NCI-H748 (cell line): ENCODE measurements at regions not wholly inside any gene's neighbourhood (a gene's known extent, or its start where the extent isn't known, plus 50 kb on each side); places are given as distances from the start of the nearest gene placed in this dataset.
"Not testable (repeated sequence)": the region's sequence is repeated elsewhere in the genome, so short reads cannot be mapped to it uniquely, and the experiment has no call there.

Experiments
- DNase-seq: peaks from one replicate; lab custom pipeline; 2025; ENCODE audit not compliant: unreplicated experiment; lab: John Stamatoyannopoulos, UW

DNA sequence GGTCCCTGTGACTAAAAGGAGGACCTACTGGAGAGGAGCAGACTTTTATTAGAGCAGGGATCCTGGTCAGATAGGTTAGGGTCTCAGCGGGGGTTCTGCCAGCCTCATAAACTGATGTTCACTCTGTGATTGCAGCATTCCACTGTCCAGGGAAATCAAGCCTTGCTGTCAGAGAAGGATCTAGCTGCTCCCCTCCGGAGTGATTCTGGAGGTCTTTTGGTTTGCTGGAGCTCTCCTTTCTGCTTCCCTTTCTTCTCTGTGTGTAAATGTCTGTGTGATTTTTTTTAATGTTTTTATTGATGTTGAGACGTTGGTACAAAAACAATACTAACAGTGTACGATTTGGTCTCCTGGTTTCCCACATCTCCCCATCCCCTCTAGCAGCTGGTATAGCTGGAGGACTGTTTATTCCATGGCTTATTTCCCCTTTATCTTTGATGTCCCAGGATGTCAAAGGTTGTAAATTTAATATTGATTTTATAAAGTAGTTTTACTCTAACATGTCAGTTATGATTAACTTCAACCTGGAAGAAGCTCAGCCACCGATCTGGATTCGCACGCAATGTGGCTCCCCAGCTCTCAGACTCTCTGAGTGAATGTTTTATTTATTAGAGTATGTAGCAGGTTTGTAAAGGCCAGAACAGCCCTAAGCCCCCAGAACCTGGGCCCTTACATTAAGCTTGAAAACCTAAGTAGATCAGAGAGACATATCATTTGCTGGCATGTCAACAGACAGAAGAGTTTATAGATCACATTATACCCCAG is 202.3 kb upstream of the G2E3 start:
- DNase-seq: no peak

DNA sequence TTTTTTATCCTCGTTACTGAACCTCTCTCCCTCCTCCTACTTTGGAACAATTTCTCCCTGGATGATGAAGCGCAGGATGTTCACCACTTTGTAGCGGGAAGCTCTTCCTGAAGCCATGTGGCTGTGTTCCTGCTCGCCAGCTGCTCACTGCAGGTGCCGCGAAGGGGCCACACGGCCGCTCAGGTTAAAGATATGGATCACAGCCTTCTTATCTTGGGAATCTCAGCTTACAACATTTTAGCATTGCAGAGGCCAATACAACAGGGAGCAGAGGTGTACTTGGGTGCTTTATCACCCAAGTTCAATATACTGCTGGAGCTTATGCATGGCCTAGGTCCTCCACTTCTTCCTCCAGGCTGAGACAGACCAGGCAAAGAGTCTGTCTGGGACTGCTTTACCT is 201.2 kb upstream of the G2E3 start:
- no peak for DNase-seq

DNA sequence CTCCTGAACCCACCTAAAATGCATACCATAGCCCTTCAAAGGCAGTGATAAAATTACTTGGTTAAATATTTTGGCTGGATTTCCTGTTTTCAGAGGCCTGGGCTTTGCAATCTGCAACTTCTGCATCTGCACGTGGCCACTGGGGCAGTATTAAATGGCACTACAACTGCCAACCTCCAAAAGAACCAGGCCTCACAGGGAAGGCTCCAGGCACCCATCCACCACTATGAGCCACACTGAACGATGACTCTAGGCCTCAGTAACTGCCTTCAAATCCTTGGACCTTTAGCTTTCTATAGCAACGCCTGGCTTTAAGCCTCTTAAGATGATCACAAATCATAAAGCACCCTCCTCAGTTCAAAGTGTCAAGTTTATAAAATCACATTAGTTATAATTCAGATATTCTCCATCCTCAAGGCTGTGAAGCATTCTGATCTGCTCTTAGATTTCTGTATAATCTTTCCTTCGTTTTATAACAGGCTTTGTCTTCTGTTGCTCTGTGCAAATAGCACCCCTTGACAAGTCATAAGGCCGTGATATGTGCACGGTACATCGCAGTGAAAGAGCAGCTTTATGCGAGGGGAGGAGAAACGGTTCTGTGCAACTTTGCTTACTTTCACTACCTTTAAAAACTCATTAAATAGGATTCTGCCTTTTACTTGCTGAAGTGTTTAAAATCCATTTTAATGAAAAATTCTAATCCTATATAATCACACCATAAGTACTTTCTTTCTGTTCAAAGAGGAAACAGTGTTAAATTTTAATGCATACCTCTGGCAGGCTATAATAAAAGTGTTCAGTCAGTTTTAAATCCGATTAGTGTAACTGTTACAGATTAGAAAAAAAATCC is 196.4 kb upstream of the G2E3 start:
- peak; percentile 62 for DNase-seq

DNA sequence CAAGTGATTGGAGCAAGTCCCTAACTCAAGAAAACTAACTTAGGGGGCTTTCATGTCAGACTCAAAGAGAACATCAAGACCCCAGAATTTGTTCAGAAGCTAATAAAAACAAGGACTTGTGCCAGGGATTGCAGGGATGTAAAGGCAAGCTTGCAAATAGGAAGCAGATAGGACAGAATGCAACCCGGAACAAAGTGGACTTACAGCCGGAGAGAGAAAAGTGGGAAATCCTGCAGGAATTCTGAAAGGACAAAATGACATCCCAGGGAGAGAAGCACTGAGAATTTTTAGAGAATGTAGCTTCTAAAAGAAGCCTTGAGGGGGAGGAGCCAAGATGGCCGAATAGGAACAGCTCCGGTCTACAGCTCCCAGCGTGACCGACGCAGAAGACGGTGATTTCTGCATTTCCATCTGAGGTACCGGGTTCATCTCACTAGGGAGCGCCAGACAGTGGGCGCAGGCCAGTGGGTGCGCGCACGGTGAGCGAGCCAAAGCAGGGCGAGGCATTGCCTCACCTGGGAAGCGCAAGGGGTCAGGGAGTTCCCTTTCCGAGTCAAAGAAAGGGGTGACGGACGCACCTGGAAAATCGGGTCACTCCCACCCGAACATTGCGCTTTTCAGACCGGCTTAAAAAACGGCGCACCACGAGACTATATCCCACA is 195.6 kb upstream of the G2E3 start:
- DNase-seq: not testable (repeated sequence)

DNA sequence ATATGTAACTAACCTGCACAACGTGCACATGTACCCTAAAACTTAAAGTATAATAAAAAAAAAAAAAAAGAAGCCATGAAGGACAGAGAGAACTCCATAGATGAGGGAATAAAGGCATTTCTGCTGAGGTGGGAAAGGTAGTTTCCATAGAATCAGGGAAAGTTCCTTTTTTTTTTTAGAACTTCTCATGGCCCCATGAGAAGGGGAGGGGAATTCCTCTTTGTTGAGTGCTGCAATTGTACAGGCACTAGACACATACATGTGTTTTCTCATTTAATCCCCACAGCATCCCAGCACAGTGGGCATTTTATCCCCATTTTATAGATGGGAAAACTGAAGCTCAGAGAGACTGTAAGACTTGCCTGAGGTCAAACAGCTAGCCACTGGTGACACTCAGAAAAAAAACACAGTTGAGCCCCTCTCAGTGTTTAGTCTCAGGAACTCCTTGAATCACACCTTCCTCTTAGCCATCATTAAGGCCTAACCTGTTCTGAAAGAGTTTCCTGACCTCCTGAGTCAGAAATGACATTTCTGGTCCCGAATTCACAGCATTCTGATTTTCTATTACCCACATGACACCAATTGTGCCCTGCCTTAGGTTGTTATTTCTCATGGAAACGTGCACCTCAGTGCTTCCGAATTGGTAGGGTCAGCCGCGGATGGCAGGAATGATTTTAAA is 189.3 kb upstream of the G2E3 start:
- DNase-seq: no peak

DNA sequence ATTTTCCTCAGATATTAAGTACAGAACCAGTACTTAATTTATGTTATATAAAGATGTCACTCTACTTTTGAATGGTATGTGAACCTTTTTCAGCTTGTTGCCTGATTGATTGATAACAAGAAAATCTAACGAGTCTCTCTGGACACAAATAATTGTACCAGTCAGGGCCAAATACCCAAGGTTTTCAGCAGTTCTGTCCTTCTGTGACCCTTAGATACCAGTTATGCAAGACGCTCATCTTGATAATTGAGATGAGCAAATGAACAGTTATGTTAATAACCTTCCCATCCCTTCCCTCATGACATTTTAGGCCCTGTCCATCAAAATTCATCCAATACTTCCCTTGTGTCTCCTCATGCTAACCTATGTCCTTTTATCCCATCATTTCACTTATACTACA is 185.9 kb upstream of the G2E3 start:
- DNase-seq: no peak

DNA sequence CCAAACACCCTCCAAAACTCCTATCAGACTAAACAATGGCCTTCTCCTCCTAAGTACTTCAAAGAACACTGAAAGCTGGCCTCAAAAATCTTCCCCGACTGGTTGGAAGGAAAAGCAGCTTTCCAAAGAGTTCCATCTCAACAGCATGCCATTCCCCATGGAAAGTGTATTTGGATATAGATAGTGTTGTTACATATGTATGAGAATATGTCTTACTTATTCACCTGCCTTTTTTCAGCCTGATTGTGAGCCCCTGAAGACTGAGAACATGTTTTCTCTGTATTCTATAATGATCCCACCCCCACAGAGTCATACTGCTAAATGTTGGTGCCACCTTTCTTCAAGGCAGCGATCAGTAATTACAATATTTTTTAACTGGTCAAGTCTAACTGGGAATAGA is 185.4 kb upstream of the G2E3 start:
- DNase-seq: no peak

DNA sequence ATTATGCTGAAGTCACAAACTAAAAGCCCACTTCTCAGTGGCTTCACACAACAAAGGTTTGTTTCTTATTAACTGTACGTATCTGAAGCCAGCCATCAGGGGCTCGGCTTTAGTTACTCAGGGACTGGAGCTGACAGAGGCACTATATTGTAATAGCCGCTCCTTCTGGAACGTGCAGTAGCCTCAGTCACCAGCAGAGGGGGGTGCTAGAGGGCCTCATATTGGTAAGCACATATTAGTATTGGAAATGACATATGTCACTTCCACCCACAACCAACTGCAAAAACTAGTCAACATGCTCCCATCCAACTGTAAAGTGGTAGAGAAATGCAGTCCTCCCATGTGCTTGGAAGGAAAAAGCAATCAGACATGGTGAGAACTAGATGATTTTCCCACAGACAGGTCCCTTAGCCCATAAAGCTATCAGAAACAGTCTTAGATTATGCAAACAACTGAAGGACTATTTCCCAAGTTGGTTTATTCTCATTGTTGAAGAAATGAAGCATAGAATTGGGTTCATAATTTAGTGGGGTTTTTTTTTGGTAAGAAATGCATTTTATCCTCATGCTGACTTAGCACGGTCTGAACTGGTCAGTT is 183.6 kb upstream of the G2E3 start:
- peak; percentile 80 for DNase-seq

DNA sequence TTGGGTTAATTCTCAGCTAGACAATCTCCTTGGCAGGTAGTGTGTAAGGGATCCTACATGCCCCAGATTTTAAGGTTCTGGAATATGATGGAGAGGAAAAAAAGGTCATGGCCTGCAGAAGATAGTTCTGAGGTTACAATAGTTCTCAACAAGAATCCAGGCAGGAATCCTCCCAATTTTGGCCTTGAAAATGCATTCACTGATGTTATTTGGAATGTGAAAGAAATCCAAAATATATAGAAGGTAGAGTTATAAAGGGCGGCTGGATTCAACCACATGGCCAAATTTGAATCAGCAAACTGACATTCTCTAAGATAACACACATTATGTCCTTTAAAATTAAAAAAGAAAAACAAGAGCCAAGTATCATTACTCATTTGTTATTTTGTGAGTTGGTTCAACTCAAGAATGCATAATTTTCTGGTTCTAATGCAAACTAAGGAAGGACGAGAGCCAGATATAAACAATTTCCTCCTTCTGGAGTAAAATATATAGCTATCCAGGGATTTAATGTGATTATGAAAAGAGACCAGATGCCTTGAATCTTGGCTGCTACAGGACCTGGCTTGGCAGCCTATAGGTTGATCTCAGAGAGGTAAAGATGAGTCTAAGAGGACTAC is 177.0 kb upstream of the G2E3 start:
- no peak for DNase-seq

DNA sequence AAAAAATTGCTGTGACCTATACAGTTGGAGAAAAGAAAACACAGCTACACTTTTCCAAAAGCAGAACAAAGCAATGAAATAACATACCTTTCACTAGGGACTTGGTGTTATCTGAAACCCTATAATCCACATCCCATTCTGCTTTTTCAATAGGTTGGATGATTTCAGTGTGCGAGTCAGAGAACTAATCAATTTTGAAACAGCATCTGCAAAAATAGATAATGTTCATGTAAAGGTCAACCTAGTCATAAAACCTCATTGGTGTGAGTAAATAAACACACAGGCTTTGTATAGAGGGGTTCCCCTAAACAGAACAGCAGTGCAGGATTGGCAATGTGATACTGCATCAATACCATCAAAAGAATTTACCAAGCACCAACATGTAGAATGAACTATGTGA is 173.0 kb upstream of the G2E3 start:
- peak; percentile 92 for DNase-seq

DNA sequence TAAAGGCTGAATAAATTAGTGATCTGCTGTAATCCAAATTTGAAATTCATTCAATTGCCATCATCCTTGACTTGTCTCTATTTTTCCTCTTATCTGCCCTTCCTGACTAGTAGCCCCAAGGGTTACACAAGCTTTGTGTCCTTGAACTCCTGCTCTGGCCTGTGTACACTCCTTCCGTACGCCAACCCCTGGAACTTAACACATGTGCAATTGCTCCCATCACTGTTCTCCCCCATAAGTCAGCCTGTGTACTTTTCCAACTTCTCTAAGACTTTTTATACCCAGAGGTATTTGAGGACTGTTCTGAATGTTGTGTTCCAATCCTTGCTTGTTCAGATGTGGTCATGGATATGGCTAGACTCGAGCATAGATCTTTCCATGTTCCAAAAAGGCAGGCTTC is 171.1 kb upstream of the G2E3 start:
- no peak for DNase-seq

DNA sequence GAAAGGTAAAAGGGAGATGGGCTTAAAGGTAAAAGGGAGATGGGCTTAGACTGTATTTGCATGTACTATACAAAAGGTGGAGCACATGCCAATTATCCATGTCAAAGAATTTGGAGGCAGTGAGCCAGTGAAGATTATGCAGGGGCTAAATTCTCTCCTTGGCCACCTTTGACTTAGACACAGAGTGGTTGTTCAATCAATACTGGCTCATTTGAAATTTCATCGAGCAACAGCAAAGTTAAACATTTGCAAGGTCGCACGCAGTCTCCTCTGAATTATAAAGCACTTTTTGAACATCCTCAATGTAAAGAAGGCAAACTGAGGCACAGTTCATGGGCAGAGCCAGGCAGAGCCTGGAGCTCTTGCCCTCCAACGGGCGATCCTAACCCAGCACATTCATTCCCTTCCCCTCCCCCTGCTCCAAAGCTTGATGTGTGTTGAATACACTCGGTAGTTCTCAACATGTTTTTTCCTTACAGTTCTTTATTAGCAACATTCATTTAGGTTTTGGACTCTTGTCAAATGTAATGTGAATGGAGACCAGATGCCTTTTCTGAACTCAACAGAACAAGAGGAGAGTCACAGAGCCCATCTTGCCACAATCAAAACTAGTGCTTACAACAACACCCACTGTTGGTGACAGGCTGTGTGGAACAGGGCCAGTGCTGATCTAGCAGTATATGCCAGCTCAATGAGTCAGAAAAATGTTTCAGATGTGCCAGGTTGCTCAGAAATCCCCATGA is 169.7 kb upstream of the G2E3 start:
- no peak for DNase-seq

DNA sequence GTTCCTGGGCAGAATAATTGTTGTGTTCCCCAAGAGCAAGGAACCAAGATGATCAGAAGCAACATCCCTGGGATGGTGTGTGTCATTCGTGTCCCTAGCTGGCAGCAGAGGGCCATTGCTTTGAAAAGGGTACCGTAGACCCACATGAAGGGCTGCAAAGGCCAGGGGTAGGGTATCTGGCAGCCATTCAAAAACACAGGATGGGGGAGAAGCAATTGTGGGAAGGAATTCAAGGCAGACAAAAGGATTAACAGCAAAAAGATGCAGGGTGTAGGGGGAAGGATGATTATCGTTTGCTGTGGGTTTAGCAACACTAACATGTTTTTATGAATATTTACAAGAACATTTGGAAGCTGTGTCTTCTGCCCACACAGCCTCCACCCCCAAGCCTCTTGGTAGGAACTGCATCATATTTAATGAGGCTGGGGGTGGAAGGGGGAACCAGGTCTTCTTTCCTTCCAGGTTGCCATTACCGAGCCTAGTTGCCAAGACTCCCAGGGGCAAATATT is 169.0 kb upstream of the G2E3 start:
- DNase-seq: no peak

DNA sequence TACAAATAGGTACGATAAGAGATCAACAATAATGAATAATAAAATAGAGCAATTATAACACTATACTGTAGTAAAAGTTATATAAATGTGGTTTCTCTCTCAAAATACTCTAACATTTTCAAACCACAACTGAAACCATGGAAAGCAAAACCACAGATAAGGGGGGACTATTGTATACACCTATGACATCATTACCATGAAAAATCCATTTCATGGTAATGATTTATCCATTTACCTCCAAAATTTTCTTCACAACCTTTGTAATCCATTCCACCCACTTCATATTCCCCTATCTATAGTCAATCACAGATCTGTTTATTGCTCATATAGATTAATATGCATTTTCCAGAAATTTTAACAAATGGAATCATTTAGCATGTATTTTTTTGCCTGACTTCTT is 163.9 kb upstream of the G2E3 start:
- no peak for DNase-seq

DNA sequence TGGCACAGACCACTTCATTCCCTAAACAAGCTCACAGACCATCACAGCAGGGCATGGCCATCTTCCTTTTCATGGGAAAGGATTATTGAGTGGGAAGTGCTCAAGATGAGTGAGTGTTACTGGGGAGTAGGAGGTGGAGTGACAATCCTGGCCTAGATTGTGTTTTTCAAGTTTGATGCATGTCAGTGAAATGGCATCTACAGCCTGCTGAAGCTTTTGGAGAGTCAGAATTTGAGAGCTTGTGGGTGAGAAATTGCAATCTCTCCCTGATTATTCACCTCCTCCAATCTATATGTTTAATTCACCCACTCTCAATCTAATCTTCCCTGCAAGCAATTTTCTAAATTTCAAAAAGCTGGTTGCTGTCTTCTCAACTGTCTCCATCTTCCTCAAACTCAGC is 156.1 kb upstream of the G2E3 start:
- no peak for DNase-seq

DNA sequence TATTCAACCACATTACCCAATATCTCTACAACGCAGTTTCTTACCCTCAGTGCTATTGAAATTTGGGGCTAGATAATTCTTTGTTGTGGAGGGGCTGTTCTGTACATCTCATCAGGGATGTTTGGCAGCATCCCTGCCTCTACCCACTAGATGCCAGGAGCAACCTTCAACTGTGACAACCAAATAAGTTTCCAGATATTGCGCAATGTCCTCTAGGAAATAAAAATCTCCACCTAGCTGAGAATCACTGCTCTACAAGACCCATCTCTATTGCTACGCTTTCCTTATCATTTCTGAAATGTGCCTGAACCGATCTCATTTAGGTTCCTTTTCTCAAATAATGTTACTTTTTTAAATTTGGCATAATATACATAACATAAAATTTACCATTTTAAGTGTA is 155.2 kb upstream of the G2E3 start:
- DNase-seq: no peak

DNA sequence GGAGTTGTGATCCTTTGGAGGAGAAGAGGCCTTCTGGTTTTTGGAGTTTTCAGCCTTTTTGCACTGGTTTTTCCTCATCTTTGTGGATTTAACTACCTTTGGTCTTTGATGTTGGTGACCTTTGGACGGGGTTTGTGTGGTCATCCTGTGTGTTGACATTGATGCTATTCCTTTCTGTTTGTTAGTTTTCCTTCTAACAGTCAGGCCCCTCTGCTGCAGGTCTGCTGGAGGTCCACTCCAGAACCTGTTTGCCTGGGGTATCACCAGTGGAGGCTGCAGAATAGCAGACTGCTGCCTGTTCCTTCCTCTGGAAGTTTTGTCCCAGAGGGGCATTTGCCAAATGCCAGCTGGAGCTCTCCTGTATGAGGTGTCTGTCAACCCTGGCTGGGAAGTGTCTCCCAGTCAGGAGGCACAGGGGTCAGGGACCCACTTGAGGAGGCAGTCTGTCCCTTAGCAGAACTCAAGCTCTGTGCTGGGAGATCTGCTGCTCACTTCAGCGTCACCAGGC is 149.4 kb upstream of the G2E3 start:
- not testable (repeated sequence) for DNase-seq

DNA sequence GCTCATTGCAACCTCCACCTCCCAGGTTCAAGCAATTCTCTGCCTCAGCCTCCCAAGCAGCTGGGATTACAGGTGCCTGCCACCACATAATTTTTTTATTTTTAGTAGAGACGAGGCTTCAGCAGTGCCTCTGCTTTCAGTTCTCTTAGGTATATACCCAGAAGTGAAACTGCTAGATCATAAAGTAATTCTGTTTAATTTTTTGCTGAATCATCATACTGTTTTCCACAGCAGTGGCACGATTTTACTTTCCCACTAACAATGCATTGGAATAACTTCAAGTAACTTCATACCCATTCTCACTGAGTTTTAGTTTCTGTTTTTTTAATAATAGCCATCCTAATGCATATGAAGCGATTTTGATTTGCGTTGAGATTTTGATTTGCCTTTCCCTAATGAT is 148.0 kb upstream of the G2E3 start:
- no peak for DNase-seq

DNA sequence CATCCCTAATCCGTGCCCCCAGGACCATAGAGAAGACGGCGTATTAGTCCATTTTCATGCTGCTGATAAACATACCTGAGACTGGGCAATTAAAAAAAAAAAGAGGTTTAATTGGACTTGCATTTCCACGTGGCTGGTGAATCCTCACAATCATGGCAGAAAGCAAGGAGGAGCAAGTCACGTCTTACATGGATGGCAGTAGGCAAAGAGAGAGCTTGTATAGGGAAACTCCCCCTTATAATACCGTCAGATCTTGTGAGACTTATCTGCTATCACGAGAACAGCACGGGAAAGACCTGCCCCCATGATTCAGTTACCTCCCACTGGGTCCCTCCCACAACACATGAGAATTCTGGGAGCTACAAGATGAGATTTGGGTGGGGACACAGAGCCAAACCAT is 145.8 kb upstream of the G2E3 start:
- DNase-seq: not testable (repeated sequence)
